Hematopoietic multipotent progenitor cell treated with erythropoietin and hydrocortisone succinate and interleukin-3 and kit ligand, for 8 days (in vitro differentiated cells): ENCODE measurements at regions not wholly inside any gene's neighbourhood (a gene's known extent, or its start where the extent isn't known, plus 50 kb on each side); places are given as distances from the start of the nearest gene placed in this dataset.

Experiments used
- DNase-seq: peaks from one replicate; pipeline ENCODE4 v3.0.0-alpha.2; 2015

DNA sequence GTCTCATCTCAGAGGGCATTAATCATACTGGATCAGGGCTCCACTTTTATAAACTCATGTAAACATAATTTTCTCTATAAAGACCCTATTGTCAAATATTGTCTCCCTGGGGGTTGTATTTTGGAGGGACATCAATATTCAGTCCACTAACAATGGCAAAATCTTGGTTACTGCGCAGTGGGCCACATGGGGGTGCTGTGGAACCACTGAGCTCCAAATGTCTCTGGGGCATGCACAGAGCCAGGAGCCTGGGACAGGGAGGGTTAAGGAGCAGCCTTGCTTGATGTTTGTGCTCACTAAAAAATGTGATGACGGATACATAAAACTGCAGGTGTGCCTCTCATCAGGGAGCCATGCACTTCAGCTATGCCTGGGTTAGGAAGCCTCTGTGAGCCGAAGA is 62.1 kb upstream of the PRSS58 start:
- no peak for DNase-seq

DNA sequence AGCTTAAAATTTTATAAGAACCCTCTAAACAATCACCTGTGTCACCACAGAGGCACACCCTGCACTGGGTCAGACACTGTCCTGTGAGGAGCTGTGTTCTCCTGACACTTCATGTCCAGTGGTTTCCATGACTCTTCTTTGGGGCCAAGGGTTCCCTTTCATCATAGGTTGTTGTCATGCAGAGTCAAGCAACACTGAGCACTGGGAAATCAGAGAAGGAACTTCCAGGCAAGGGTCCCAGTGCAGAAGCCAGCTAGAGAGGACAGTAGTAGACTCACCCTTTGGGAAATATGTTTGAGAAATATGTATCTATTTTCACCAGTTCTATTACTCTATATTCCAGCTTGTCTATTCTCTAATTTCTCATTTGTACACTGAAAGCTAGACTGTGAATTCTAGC is 56.4 kb upstream of the PRSS58 start:
- no peak for DNase-seq

DNA sequence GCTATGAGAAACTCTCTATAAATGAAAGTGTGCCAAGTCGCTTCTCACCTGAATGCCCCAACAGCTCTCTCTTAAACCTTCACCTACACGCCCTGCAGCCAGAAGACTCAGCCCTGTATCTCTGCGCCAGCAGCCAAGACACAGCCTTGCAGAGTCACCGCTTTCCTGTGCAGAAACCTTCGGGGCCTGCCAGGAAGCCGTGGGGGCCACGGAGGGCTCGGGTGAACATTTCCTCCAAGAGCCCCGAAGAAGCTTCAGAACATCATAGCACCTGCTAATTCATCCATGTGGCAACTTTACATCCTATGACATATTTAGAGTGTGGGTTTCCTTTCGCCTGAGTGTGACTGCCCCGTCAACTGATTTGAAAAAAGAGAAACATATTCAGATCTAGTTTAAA is 55.7 kb upstream of the PRSS58 start:
- DNase-seq: no peak

DNA sequence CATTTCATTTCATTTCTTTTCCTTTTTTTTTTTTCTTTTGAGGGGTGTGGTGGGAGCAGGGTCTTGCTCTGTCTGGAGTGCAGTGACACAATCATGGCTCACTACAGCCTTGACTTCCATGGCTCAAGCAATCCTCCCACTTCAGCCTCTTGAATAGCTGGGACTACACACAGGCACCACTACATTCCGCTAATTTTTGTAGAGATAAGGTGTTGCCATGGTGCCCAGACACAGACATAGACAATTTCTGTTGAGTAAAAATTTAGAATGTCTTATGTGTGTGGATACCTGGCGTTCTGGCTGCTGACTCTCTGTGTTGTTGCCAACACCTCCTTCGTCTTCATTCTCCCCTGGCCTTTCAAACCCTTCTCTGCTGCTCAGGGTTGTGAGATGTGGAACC is 54.0 kb upstream of the PRSS58 start:
- no peak for DNase-seq

DNA sequence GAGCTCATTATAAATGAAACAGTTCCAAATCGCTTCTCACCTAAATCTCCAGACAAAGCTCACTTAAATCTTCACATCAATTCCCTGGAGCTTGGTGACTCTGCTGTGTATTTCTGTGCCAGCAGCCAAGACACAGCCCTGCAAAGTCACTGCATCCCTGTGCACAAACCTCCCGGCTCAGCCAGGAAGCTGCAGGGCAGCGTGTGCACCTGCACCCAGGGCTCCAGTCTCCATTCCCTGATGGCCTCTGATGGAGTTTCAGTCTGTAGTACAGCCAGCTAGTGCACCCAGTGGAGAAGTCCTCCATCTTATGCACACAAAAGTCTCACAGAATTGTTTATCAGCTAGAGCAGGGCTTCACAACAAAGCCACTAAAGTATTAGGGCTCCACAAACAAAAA is 51.1 kb upstream of the PRSS58 start:
- DNase-seq: no peak

DNA sequence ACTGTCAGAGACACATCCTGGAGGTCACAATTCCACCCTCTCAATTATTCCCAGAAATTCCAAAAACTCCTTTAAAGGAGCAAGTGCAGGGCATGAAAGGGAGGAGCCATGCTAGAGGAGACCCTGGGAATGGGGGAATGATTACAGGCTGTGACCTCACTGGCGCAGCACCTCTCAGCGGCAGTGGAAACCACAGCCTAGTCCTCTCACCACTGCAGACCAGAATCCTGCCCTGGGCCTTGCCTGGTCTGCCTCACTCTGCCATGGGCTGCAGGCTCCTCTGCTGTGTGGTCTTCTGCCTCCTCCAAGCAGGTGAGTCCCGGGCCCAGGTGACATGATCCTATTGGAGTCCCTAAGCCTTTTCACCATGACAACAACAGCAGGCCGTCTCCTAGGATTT is 50.5 kb upstream of the PRSS58 start:
- DNase-seq: no peak
